HepG2 (cell line): ENCODE measurements at regions not wholly inside any gene's neighbourhood (a gene's known extent, or its start where the extent isn't known, plus 50 kb on each side); places are given as distances from the start of the nearest gene placed in this dataset.

ENCODE experiments used
- ATF3 ChIP-seq: sonication (generic); formaldehyde crosslinking; IDR thresholded peaks from 2 replicates; pipeline ENCODE4 v1.4.0; 2020; ENCODE audit warnings: missing genetic modification reagents
- KDM1A ChIP-seq: IDR thresholded peaks from 2 replicates; pipeline ENCODE4 v1.6.1; 2016; ENCODE audit warnings: missing compliant biosample characterization
- ZBTB8A ChIP-seq: sonication (generic); formaldehyde crosslinking; IDR thresholded peaks from 2 replicates; pipeline ENCODE4 v1.4.0; 2020; ENCODE audit warnings: mild to moderate bottlenecking, low read depth, missing genetic modification reagents, borderline replicate concordance

GRCh38 chr3:88263417-88264100 lies 113.8 kb downstream of the C3orf38 start:
- TF ChIP-seq ATF3 (CRISPR knock-in tag) (no peak), KDM1A (CRISPR knock-in tag) (no peak), ZBTB8A (CRISPR knock-in tag) (no peak)
